OCI-LY1 (cell line): ENCODE measurements at regions not wholly inside any gene's neighbourhood (a gene's known extent, or its start where the extent isn't known, plus 50 kb on each side); places are given as distances from the start of the nearest gene placed in this dataset.

Experiments used
- EZH2 ChIP-seq: fragments of 200-600 bp; sonication (generic), shearing (Covaris generic); IDR thresholded peaks from 2 replicates; pipeline ENCODE4 v1.8.0; 2017; ENCODE audit warnings: borderline replicate concordance, mixed run types, mild to moderate bottlenecking, antibody characterized with exemption, low read length, moderate library complexity, mixed read lengths
- TF ChIP-seq, protein P1 (sequence below): fragments of 200-600 bp; sonication (generic), shearing (Covaris generic); IDR thresholded peaks from 2 replicates; pipeline ENCODE4 v1.5.1; 2017; ENCODE audit warnings: mild to moderate bottlenecking, antibody characterized with exemption, low read length, moderate library complexity, mixed read lengths

DNA sequence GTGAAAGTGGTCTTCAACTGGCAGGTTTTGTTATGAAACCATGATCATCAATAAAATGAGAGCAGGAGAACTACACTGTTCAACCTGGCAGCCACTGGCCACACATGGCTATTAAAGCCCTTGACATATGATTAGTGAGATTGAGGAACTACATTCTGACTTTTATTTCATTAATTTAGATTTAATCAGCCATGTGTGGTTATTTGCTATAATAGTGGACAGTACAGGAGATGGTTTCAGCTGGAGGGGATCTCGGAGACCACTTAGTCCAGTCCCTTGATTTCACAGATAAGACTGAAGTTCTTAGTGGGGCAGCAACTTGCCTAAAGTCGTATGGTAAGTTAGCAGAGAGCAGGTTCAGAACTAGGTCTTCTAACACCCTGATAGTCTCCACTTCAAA, 111.7 kb upstream of the BMPER start:
- TF ChIP-seq, protein P1, sequence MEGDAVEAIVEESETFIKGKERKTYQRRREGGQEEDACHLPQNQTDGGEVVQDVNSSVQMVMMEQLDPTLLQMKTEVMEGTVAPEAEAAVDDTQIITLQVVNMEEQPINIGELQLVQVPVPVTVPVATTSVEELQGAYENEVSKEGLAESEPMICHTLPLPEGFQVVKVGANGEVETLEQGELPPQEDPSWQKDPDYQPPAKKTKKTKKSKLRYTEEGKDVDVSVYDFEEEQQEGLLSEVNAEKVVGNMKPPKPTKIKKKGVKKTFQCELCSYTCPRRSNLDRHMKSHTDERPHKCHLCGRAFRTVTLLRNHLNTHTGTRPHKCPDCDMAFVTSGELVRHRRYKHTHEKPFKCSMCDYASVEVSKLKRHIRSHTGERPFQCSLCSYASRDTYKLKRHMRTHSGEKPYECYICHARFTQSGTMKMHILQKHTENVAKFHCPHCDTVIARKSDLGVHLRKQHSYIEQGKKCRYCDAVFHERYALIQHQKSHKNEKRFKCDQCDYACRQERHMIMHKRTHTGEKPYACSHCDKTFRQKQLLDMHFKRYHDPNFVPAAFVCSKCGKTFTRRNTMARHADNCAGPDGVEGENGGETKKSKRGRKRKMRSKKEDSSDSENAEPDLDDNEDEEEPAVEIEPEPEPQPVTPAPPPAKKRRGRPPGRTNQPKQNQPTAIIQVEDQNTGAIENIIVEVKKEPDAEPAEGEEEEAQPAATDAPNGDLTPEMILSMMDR: no peak
- TF ChIP-seq EZH2: no peak
